Activated CD4-positive, alpha-beta T cell treated with anti-CD3 and anti-CD28 coated beads for 24 hours (primary cell): ENCODE measurements at regions not wholly inside any gene's neighbourhood (a gene's known extent, or its start where the extent isn't known, plus 50 kb on each side); places are given as distances from the start of the nearest gene placed in this dataset.
A peak's percentile ranks its signal among the peaks of the same experiment; 100 is the strongest.
"Not testable (repeated sequence)": the region's sequence is repeated elsewhere in the genome, so short reads cannot be mapped to it uniquely, and the experiment has no call there.

Source experiments
- DNase-seq, 2 donors: peaks; one replicate each; pipeline ENCODE4 v3.0.0-alpha.2; 2020; ENCODE audit warnings: low read depth in 2 of 2

DNA sequence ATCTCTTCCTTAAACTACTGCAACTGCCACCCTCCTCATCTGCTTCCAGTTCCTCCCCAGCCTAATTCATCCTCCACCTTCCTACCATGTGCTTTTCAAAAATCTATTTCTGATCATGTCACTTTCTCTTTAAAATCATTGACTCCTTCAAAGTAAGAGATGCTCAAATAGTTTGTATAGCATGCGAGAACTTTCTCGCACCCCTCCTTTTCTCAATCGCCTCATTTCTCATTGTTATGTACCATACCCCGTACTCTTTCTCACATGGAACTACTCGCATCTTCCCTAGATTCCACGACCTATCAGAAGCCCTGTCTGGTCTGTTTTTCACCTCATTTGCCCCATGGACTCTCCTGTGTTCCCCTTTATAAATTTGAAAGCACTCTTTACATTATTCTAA lies 238.2 kb downstream of the NRIP1 start:
- DNase-seq: no peak

DNA sequence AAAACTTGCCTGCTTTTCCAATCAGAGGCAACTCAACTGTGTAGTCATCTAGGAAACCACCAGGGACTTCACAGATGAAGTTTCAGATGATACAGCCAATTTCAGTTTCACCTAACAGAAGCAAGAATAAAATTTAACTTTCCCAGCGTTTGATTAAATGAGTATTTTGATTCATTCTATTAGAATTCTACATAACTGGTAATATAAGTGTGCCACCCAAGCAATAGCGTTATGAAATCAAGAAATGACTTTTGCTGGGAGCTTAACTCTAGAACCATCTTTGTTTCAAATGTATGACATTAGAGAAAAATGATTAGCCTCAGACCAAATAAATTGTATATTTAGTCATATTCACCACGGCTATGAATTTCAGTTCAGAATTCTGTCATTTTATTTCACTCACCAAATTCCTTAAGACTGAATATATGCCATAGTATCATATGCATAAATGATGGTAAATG lies 239.3 kb downstream of the NRIP1 start:
- DNase-seq: no peak

DNA sequence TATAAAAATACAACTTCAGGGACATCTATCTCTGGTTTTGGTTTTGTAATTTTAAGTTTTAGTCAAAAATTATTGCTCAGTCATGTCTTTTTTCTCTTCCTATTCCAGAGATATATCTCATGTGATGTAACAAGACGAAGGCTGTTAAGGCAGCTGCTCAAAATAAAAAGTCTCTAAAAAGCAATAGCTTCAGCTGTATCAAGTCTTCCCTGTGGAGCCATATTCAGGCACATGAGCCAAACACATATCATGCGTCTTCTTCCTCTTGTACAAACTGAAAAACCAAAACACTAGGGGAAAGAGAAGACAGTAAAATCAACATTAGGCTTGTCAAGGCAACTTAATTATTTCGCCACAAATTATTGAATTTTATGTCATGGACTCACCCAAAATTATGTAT lies 240.7 kb downstream of the NRIP1 start:
- DNase-seq: no peak

DNA sequence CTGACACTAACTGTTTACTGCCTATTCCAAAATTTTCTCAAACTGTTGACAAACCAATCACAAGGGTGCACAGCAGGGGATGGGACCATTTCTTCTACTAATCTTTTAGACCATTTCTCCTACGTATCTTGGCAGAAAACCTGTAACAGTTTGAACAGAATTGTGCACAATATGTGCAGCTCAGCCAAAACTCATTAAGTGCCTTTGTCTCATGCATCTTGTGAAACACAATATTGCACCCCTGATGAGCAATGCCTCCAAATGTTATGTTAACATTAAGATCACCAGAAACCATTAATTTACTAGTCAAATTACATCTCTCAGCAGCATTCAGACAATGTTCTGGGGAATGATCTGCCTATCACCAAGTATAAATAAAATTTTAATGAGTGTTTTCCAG lies 247.5 kb downstream of the NRIP1 start:
- DNase-seq: no peak

DNA sequence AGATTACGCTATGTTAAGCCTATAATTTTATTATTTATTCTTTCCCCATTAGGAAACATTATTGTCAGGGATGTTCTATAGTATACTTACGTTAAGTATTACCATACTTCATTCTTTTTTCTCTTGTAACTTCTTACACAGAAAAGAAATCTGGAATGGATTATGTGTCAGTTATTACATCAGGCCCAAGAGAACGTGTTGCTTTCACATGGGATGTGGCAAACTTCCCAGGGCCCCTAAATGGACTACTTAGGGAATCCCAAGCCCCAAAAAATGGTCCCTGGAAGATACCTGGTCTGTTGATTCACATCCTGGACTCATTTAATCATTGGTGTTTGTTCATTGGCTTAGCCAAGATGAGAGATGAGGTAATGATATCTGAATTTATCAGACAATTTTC lies 249.8 kb downstream of the NRIP1 start:
- DNase-seq: no peak

DNA sequence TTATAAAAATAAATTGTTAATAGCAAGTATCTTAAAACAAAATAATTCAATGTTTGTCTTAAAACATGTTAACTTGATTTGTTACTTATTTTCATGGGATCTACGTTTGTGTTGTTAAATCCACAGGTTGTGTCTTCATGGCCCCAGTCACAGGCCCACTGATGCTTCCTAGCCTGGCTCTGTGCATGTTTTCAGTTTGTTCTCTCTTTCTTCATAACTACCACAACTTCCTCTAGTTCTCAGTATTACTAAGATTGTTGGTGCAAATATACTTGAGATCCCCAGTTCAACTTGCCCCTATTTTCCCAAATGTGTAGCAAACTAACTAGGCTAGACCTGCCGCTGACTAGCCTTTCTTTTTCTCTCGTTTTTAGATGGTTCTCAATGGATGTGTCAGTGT lies 250.5 kb downstream of the NRIP1 start:
- DNase-seq: no peak

DNA sequence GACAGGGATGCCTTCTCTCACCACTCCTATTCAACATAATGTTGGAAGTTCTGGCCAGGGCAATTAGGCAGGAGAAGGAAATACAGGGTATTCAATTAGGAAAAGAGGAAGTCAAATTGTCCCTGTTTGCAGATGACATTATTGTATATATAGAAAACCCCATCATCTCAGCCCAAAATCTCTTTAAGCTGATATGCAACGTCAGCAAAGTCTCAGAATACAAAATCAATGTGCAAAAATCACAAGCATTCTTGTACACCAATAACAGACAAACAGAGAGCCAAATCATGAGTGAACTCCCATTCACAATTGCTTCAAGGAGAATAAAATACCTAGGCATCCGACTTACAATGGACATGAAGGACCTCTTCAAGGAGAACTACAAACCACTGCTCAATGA lies 258.1 kb upstream of the SAMSN1 start:
- DNase-seq: not testable (repeated sequence)

DNA sequence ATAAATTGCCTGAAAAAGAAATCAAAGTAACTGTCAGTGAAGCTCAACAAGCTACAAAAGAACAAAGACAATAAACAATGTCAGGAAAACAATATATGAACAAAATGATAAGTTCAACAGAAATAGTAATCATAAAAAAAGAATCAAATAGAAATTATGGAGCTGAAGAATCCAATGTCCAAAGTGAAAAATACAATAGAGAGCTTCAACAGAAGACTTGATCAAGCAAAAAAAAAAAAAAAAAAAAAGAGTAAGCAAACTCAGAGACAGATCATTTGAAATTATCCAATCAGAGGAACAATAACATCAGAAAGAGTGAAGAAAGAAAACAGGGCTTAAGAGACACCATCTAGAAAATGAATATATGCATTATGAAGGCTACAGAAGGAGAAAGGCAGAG lies 251.4 kb upstream of the SAMSN1 start:
- no peak for DNase-seq

DNA sequence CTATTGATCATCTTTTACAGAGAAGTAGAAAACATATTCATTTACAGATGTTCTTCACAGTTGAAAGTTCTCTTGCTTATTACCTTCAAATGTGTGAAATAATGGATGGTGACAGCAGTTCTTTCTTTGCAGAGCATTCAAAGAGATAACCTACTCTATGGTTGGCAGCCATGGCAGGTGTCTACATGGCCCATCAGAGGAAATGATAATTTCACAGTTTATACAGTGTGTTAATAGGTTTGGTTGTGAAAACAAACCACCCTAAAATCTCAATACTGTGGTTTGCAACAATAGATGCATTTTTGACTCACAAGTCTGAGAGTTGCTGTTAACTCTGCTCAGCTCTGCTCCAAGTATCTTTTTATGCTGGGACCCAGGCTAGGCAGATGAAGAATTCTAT lies 241.2 kb upstream of the SAMSN1 start:
- no peak for DNase-seq

DNA sequence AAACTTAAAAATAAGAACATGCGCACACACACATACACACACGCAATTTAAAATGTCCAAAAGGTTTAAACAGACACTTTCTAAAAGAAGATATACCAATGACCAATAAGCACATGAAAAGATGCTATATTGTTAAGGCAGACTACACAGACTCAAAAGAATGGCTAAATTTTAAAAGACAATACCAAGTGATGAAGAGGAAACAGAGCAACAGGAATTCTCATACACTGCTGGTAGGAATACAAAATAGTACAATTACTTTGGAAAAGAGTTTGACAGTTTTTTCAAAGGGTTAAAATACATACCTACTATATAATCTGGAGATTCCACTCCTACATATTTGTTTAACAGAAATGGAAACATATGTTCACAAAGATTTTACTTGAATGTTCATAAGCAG lies 239.6 kb upstream of the SAMSN1 start:
- DNase-seq: no peak

DNA sequence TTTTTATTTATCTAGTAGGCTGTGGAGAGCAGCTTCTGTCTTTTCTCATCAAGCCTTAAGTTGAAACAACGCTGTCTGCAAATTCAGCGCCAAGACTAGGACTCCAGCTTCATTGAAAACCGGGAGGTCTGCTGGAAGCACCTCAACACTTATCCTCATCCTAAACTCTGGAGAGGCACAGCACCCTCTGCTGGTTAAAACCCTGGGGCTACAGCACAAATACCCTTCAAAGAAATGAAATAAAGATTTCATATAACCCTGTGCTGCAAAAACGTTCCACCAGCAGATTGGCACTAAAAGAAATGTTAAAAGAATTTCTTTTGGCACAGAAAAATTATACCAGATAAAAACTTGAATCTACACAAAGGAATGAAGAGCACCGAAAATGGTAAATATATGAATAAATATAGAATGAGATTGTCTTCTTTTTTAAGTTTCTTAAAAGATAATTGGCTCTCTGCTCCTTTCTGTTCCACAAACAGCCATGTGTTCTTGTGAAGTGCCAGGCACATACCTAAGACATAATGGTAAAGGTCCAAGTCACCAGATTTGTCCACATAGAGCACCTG lies 227.7 kb upstream of the SAMSN1 start:
- peak; percentile 44 to 56 for DNase-seq

DNA sequence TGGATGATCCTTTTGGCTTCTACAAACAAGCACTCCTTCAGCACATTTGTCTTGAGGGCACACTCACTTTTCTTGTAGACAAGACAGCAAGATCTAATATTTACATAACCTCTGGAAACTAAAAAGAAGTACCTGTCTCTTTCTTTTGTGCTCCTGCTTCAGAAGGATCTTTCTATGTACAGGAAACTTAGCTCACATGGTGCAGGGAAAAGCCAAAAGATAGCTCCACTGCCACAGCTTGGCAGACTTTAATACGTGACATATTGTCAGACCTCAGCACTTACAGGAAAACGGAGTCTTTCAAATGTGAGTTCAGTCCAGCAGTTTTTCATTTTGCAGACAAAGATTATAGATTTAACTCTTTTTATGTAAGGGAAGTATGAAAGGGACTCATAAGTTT lies 225.5 kb upstream of the SAMSN1 start:
- no peak for DNase-seq

DNA sequence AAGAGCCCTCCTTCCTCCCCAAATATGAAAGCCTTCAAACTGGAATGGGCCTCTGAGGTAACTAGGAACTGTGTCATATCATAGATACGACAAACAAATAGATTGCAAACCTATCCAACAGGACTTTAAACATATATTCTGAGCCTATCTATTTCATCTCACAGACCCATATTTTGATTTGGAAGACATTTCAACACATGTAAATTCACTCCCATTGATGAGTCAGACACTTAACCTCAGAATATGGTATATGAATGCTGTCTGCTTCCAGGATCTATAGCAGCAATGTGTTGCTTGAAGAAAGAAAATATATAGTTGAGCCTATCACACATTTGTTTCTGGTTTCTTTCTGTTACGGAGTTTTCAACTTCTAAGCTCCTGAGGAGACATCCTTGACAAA lies 221.9 kb upstream of the SAMSN1 start:
- DNase-seq: no peak

DNA sequence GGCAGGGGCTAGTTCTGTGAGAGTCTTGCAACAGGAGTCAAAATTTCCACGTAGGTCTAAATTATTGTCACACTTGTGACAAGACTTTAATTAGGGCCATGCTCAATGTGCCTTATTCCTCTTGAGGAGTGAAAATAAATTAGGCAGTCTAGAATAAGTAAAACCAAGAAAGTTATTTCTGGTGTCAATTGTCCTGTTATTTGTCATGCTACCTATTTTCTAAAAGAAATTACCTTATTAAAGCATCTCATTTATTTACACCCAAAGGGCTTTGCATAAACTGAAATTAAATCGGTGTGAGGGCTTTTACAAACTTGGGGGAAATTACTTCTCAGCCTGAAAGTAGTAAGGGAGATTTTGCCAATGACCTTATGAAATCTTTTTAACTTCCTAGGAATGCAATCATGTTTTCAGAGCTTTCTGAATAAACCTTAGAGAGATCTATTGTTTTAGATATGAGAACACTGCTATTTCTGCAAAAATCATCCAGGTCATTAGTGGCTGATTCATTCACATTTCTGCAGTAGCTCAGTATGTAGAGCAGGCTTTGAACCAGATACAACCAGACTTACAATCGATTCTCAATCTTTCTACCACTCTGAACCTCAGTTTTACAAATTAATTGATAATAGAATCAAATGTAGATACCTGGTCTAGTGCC lies 221.2 kb upstream of the SAMSN1 start:
- no peak for DNase-seq

DNA sequence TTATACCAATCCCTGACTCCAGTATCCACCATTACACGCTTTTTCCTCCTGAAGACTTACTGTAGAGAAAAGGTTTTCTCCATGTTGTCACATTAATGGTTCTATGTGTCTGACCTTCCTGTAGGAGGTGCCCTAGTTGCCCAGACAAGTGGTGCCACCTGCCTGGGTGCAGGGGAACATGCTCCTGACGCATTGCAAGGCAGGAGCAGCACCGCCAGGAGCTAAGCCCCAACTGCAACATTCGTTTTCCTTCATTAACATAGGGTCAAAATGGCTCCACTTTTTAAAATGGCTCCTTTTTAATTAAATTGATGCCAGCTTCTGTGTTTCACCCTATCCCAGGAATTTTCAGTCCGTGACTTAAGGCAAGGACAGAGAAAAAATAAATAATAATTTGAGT lies 220.1 kb upstream of the SAMSN1 start:
- DNase-seq: no peak

DNA sequence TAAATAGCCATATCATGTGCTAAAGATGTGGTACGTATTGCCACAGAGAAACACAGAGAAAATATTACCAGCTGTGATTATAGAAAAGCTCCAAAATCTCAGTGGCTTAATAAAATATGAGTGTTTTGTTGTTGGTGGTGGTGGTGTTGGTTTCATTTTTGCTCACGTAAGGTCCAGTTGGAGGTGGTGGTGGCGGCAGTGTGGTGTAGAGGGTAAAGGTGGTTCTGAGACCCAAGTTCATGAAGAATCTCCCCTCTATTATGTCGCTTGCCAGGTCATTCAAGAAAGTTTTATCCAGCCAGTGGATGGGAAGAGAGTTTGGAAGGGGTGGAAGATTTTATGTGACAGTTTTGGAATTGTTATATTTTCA lies 217.6 kb upstream of the SAMSN1 start:
- no peak for DNase-seq

DNA sequence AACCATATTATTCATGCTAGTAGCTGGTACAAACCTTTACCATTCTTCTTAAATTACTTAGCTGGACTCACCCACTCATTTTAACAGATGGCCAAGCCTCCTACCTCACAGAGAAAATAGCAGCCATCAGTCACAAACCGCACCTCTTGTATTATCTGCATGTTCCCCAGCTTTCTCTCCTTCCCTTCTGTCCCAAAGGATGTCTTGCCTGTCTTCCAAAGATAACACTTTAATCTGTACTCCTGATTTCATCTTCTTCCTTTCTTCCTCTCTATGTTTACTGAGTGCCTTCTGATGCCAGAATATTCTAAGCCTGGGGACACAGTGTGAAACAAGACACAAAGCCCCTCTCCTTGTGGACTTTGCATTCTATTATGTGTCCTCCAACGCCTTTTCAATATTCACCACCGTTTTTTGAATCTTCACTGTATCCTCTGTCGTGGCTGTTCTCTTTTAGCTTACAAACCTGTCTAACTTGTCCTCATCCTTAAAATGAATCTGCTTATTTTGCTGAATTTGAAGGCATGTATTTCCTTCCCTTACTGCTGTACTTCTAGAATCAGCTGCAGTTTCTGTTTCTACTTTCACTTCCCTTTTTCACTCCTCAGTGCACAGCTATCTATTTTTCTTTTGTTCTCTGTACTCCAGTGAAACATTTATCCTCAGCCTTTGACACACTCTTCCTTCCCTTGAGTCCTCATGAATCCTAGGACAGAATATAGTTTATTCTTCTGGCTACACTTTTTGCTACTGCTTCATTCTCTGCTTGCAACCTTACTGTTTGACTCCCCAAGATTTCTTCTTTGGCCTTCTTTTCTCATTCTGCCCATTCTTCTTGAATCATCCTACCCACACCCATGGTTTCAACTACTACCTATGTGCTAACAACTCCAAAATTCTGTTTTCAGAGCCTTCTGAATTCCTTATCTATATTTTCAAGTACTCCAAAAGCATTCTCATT lies 216.9 kb upstream of the SAMSN1 start:
- DNase-seq: no peak

DNA sequence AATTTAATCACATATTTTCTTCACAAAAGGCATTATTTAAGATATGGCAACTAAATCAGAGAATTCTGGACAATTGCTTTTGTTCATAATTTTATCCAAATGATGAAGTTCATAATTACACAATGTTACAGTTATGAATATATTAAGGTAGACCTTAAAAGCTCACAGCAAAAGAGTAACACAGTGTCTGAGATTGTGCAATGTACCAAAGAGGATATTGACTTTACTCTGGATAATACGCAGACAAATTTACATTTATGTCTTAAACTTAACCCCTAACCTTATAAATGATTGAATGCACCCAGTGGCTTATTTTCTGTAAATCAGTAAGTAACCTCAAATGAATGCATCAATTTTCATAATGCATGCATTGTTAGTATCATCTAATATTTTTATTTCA lies 216.2 kb upstream of the SAMSN1 start:
- no peak for DNase-seq

DNA sequence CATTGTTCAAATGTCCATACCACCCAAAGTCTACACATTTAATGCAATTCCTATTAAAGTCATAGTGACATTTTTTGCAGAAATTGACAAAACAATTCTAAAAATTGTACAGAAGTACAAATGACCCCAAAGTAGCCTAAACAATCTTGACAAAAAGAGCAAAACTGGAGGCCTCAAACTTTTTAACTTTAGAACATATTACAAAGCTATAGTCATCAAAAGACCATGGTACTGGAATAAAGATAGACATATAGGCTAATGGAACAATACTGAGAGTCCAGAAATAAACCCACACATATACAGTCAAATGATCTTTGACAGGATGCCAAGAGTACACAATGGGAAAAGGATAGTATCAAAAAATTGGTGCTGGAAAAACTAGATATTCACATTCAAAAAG lies 213.2 kb upstream of the SAMSN1 start:
- DNase-seq: no peak

DNA sequence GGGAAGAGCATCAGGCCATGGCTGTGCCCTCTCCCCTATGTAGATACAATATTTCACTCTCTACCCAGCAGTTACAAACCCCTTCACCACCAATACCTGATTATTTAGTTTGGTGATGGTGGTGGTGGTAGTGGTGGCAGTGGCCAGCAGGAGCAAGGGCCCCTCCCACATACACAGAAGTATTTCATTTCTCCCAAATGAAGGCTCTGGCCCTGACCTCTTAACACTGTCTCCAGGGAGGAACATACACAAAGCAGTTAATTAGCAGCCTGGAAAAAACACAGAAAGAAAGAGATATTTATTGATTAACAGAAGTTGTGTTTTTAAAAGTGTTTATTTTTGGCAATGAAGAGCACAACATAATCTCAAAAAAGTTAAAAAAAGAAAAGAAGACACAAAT lies 212.7 kb upstream of the SAMSN1 start:
- DNase-seq: no peak

DNA sequence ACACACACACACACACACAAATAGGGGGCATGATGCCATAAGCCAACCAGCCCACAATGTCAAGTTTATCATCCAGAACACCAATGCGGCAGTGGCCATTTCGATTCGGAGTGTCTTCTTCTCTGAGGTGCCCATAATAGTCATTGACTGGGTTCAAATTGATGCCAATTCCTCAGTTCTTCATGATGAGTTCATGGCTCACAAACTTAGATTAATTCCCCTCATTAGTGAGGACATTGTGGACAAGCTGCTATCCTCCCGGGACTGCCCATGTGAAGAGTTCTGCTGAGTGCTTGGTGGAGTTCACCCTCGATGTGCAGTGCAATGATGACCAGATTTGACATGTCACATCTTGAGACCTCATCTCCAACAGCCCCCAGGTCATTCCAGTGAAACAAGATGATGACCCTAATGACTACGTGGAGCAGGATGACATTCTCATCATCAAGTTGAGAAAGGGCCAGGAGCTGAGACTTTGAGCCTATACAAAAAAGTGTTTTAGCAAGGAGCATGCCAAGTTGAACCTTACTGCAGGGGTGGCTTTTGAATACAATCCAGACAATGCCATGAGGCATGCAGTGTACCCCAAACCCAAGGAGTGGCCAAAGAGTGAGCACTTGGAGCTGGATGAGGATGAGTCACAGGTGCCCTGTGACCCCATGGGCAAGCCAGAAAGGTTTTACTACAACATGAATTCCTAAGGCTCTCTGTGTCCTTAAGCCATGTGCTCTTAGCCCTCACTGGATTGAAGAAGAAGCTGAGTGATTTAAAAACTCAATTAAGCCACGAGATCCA lies 211.6 kb upstream of the SAMSN1 start:
- DNase-seq: no peak

DNA sequence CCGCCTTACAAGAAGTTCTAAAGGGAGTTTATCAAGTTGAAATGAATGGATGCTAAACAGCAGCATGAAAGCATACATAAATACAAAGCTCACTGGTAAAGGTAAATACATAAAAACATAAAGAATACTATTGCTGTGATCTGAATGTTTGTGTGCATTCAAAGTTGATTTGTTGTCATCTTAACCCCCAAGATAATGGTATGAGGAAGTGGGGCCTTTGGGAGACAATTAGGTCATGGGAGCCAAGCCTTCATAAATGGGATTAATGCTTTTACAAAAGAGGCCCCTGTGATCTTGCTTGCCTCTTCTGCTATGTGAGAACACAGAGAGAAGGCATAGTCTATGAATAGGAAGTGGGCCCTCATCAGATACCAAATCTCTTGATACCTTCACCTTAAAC lies 209.0 kb upstream of the SAMSN1 start:
- DNase-seq: no peak
